Fibroblast of villous mesenchyme (primary cell): ENCODE measurements at regions not wholly inside any gene's neighbourhood (a gene's known extent, or its start where the extent isn't known, plus 50 kb on each side); places are given as distances from the start of the nearest gene placed in this dataset.

Source experiments
- DNase-seq: peaks from one replicate; pipeline ENCODE4 v3.0.0-alpha.2; 2010; ENCODE audit warnings: low read depth
- H3K4me3 ChIP-seq: 2 replicates; pipeline ENCODE4 v1.5.1; 2011; ENCODE audit warnings: low read depth, mild to moderate bottlenecking, low read length
- CTCF ChIP-seq: IDR thresholded peaks from 2 replicates; pipeline ENCODE4 v1.5.1; 2012; ENCODE audit warnings: low read depth, mild to moderate bottlenecking, low read length; ENCODE audit not compliant: insufficient read depth

DNA sequence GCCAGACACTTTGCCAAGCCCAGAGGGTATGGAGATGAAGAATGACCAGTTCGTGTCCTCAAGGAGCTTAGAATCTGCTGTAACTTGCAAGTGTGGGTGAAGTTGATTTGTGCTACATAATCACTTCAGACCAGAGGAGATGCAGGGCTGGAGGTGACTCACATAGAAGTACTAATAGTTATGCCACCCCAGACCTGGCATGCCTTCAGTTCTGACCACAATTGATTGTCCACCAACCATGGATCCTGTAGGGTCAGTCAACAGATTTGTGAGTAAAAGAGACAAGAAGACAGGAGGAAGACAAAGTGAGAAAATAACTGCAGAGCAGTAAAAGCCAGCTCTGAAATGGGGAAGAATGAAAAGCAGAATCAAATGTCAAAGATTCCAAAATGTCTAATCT, 51.2 kb upstream of the BMPER start:
- TF ChIP-seq CTCF: no peak
- DNase-seq: no peak
- H3K4me3 ChIP-seq: no peak overlapping the region

DNA sequence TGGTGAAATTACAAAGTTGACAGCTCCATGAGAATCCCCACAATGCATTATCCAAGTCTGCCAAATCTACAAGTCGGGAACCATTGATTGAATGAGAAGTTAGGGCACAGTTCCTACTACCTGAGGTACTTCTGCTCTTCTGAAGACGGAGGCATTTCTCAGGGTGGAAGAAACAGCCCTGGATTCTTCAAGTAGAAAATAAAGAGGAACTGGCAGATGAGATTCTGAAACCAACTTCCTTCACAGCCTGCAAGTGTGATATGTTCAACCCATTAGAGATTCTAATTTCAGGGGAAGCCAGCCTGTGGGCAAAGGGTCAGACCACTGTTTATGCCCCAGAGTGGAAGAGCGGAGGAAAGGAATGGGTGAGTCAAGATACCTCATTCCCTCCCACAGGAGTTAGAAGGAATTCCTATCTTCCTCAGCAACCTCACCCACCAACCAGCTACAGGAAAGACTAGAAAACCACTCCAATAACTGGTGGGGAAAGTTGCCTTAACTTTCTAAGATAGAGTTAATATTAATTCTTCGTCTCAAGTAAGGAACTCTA, 50.5 kb upstream of the BMPER start:
- no peak for TF ChIP-seq CTCF
- DNase-seq: peak; percentile 79
- H3K4me3 ChIP-seq: no peak overlapping the region
